ENCODE measurements at regions not wholly inside any gene's neighbourhood (a gene's known extent, or its start where the extent isn't known, plus 50 kb on each side); places are given as distances from the start of the nearest gene placed in this dataset.

- no peak for TF ChIP-seq CTCF (conservative IDR thresholded peaks at IDR 0.05; ENCODE audit: low read depth, low read length)
- TF ChIP-seq EZH2phosphoT487 (IDR thresholded peaks at IDR 0.05; ENCODE audit: borderline replicate concordance, low read length), result no peak
These were observed 52.8 kb upstream of the TMEM273 start for GRCh38 chr10:49240946-49241345.

Data from PC-3 (cell line).